NCI-H2029 (cell line): ENCODE measurements at regions not wholly inside any gene's neighbourhood (a gene's known extent, or its start where the extent isn't known, plus 50 kb on each side); places are given as distances from the start of the nearest gene placed in this dataset.

Source experiments
- DNase-seq: peaks from one replicate; lab custom pipeline; 2025; lab: John Stamatoyannopoulos, UW

DNA sequence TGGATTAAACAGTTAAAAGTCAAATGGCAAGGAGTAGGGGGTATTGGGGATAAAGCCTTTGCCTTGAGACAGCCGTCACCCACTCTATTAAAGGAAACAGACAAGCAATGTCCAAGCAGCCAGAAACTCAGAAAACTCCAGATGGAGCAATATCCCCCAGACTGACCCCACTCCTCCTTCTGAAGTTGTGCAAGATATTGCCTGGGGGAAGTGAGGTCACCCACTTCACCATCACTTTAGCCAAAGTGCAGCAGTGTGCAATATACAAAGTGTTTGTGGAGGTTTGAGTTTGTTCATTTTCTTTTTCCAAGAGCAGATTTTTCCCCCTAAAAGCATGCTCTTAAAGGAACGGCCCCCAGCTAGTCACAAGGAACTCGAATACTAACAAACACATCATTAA, 125.1 kb downstream of the ETS2 start:
- no peak for DNase-seq

DNA sequence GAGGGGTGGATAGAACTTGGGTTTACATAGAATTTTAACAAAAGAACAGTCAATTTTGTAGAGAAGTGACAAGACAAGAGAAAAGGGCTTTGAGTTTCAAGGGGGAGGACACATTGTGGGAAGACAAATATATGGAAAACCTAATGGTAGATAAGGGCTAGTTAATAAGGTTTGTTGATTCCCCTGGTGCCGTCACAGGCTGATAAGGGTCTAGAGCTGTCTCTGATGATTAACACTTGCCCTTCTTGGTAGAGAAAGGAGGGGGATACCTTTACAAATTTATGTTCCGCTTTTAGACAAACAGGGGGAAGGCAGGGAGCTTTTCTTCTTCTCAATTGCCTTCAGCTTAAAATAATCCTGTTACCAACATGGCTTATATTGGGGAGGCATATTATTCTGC, 124.3 kb downstream of the ETS2 start:
- no peak for DNase-seq

DNA sequence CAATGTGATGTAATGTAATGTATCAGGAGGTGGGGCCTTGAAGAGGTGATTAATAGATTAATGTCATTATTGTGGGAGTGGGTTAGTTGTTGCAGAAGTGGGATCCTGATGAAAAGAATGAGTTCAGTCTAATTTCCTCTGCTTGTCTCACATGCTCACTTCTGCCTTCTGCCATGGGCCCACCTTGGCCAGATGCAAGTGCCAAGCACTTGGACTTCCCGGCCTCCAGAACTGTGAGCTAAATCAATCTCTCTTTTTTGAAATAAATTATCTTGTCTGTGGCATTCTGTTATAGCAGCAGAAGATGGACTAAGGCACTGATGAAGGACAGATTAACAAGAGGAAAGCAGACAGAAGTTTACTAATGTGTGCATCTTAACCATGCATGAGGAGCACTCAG, 123.9 kb downstream of the ETS2 start:
- DNase-seq: no peak

- DNase-seq: no peak
These were observed 123.4 kb downstream of the ETS2 start for GRCh38 chr21:38929142-38929541.

GRCh38 chr21:38927776-38928175, 122.0 kb downstream of the ETS2 start:
- no peak for DNase-seq

GRCh38 chr21:38925923-38926322, 120.2 kb downstream of the ETS2 start:
- DNase-seq: no peak

GRCh38 chr21:38925478-38925877, 119.7 kb downstream of the ETS2 start:
- no peak for DNase-seq

GRCh38 chr21:38924954-38925353, 119.2 kb downstream of the ETS2 start:
- no peak for DNase-seq

GRCh38 chr21:38923429-38923828, 117.7 kb downstream of the ETS2 start:
- no peak for DNase-seq

- no peak for DNase-seq
These were observed 116.9 kb downstream of the ETS2 start for GRCh38 chr21:38922474-38923235.

- DNase-seq: no peak
These were observed 116.0 kb downstream of the ETS2 start for GRCh38 chr21:38921511-38922251.

DNA sequence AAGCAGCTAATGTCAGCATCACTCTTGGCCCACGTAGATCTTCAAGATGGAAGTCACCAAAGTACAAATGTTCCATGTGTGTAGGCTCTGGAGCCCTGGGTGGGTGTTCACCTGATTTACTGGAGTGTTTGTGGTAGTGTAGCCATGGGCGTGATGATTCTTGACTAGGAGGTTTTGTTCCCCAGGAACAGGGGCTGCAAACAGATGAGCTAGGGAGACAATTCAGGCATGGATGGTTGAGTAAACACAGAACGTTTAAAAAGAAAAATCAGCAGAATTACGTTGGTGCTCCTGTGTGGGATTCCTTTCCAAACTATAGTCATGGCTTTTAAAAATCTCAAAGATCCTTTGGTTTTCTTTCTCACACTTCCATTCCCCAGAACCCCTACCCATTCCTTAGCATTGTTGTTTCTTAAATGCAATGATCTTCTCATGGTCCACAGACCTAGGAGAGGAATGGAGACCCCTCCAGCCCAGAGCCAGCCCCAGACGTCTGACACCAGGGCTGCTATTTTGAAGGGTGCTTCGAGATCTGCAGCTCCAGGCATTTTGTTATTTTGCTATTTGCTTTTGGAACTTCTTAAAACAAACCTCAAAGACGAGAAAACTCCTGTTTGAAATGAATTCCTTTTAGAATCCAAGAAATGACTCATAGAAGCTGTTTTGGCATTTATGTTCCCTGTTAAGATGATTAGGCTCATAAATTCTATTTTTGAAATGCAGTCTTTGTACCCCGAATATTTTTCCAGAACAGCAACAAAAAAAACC, 115.1 kb downstream of the ETS2 start:
- no peak for DNase-seq

DNA sequence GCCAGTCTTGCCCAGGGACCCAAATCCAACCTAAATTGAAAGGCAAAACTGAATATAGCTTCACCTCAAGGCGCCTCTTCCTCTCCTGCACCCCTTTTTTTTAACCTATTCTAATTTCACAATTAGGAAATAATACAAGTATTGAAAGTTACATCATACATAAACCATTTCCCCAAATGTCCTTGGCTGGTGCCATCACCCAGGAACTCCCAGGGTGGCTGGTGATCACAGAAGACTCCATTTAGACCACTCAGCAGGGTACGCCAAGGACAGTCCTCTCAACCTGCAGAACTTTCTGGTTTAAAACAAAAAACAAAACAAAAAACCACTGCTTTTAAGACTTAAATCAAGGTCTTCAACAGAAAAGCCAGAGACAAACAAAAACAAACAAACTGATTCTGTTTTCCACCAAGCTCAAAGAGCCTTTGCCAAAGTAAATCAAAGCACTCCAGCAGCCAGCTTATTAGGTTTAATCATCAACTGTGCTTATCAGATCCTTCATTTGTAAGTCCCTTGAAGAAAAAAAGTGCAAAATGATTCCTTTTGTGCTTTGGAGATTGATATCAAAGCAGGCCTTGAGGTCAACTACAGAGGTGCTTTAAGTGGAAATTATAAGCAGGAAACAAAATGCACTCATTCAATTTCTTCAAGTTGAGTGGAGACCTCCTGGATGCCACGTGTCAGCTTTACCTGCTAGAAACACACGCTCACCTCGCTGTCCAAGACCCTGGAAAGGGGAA, 113.0 kb downstream of the ETS2 start:
- DNase-seq: no peak

DNA sequence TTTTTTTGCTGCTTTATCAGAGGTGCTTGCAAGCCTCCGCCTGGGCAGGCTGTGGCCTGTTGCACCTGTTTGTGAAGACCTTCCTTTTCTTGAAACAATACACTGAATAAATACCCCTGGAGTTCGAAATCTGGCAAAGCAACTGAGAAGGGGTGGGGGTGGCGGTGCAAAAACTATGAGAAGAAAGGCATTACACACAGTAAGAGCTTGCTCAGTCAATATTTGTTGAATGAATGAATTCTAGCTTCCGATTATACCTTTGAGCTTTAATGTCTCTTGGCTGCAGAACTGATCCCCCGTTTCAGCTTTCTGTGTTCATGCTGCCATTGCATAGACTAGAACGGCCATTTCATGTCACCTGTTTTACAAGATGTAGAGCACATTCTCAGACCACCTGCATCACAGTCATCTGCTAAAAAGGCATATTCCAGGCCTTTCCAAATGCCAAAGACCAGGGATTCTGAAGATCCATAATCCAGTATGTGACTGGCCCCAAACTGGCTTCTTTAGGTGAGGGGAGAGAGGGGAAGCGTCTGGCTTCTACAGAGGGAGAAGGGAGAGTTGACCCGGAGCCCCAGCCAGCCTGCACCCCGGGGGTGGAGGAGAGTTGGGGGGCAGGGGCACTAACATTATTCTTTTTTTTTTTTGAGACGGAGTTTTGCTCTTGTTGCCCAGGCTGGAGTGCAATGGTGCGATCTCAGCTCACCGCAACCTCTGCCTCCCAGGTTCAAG, 111.5 kb downstream of the ETS2 start:
- peak; percentile 90 for DNase-seq

GRCh38 chr21:38916214-38916964, 110.7 kb downstream of the ETS2 start:
- DNase-seq: no peak

DNA sequence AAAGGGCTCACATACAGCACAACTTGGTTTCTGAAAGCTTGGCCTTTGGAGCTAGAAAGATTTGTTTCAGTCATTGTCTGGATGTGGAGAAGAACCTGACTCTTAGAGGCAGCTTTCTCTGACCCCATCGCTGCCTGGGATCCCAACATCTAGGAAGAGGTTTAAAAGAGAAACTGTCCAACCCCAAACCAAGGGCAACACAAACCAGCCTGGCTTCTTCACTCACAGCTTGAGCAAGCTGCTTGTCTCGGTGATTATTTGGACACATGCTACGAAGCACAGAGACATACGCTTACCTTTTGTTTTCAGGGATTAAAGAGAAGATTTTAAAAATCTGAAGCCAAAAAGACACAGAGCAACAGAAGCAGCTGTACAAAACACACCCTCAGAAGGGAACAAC, 109.8 kb downstream of the ETS2 start:
- DNase-seq: no peak

GRCh38 chr21:38914528-38915293, 109.0 kb downstream of the ETS2 start:
- DNase-seq: peak; percentile 84

DNA sequence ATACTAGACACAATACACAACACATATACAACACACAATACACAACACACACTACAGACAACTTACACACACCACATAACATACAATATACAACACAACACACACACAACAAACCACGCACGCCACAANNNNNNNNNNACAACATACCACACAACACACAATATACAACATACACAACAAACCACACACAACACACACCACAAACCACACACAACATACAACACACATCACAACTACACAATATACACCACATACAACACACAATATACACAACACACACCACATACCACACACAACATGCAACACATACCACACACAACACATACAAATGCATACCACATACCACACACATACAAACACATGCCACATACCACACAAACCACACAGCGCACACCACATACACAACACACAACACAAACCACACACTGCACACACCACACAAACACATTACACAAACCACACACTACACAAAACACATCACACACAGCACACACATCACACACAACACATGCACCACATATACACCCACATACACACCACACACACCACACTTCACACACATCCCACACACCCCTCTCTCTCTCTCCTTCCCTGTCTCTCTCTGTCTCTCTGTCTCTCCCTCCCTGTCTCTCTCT, 108.3 kb downstream of the ETS2 start:
- no peak for DNase-seq

DNA sequence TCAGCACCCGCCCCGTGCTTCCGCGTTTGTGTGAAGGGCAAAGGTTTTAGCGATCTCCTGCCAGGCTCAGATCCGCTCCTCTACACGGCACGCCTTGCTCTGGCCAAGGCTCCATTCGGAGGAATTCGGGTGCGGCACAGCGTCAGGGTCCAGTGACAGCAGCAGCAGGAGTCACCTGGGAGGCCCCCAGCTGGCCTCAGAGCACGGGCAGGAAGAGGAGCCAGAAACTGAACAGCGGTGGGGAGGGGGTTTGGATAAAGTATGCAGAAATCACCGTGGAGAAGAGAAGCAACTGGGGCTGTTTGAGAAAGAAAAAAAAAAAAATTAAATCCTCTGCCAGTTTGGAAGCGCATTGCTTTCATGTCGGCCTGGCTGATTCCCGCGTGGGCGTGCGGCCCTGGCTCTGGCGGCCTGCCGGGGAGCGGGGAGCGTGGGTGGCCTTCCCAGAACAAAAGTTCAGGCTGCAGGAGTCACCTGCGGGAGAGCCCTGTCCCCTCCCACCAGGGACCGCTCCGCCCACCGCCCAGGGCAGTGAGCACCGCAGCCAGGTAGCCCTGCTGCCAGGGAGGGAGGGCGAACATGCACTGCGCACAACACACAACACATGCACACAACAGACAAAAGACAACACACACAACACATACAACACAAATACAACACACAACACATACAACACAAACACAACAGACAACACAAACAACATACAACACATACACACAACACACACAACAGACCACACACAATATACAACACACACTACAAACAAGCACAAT, 107.6 kb downstream of the ETS2 start:
- peak; percentile 90 for DNase-seq
